HG02571 (cell line): ENCODE measurements at regions not wholly inside any gene's neighbourhood (a gene's known extent, or its start where the extent isn't known, plus 50 kb on each side); places are given as distances from the start of the nearest gene placed in this dataset.

Source experiments
- ATAC-seq: cut with Tn5 transposase; IDR thresholded peaks from one replicate; pipeline ENCODE4 v1.9.1; 2021; ENCODE audit warnings: mild to moderate bottlenecking, moderate library complexity; ENCODE audit not compliant: unreplicated experiment

- no peak for ATAC-seq
Measured at GRCh38 chr2:12231288-12231687, 484.9 kb downstream of the LPIN1 start.

GRCh38 chr2:12232876-12233275 is 483.9 kb upstream of the TRIB2 start:
- ATAC-seq: no peak

- ATAC-seq: no peak
Measured at GRCh38 chr2:12236136-12236844, 480.4 kb upstream of the TRIB2 start.

GRCh38 chr2:12240206-12240605 is 476.5 kb upstream of the TRIB2 start:
- no peak for ATAC-seq

- ATAC-seq: no peak
Measured at GRCh38 chr2:12243381-12243780, 473.4 kb upstream of the TRIB2 start.

- ATAC-seq: no peak
Measured at GRCh38 chr2:12244070-12244469, 472.7 kb upstream of the TRIB2 start.

GRCh38 chr2:12251121-12251520 is 465.6 kb upstream of the TRIB2 start:
- no peak for ATAC-seq

- ATAC-seq: no peak
Measured at GRCh38 chr2:12251749-12252148, 465.0 kb upstream of the TRIB2 start.

- ATAC-seq: no peak
Measured at GRCh38 chr2:12253167-12253778, 463.5 kb upstream of the TRIB2 start.

GRCh38 chr2:12254280-12254860 is 462.4 kb upstream of the TRIB2 start:
- no peak for ATAC-seq

GRCh38 chr2:12256206-12256605 is 460.5 kb upstream of the TRIB2 start:
- no peak for ATAC-seq

- no peak for ATAC-seq
Measured at GRCh38 chr2:12257476-12257875, 459.3 kb upstream of the TRIB2 start.

- no peak for ATAC-seq
Measured at GRCh38 chr2:12259493-12259892, 457.2 kb upstream of the TRIB2 start.

GRCh38 chr2:12261986-12262680 is 454.6 kb upstream of the TRIB2 start:
- ATAC-seq: no peak

- no peak for ATAC-seq
Measured at GRCh38 chr2:12262681-12263436, 453.9 kb upstream of the TRIB2 start.

GRCh38 chr2:12263730-12264129 is 453.0 kb upstream of the TRIB2 start:
- ATAC-seq: no peak

- ATAC-seq: no peak
Measured at GRCh38 chr2:12264146-12264545, 452.6 kb upstream of the TRIB2 start.

- no peak for ATAC-seq
Measured at GRCh38 chr2:12265646-12266045, 451.1 kb upstream of the TRIB2 start.

- ATAC-seq: no peak
Measured at GRCh38 chr2:12267042-12267441, 449.7 kb upstream of the TRIB2 start.

- ATAC-seq: no peak
Measured at GRCh38 chr2:12269041-12269972, 447.4 kb upstream of the TRIB2 start.
